ENCODE measurements at regions not wholly inside any gene's neighbourhood (a gene's known extent, or its start where the extent isn't known, plus 50 kb on each side); places are given as distances from the start of the nearest gene placed in this dataset.

DNA sequence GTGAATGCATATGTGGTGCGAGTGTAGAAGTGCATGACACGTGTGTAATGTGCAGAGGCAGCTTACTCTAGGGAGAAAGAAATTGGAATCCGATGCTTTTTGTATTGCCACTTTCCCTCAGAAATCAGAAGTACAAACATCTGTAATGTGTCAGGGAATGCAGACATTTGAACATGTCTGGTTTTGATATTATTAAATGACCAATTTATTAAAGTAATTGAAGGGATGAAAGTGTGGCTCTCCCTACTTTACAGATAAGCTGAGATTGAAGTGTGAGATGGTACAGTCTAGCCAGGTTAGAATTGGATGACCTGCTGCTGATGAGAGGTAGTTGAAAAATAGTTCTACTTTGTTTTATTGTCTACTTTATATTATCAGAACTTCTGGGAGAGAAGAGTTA, 74.5 kb upstream of the NT5C1B start (continued):
- TF ChIP-seq, protein P1, sequence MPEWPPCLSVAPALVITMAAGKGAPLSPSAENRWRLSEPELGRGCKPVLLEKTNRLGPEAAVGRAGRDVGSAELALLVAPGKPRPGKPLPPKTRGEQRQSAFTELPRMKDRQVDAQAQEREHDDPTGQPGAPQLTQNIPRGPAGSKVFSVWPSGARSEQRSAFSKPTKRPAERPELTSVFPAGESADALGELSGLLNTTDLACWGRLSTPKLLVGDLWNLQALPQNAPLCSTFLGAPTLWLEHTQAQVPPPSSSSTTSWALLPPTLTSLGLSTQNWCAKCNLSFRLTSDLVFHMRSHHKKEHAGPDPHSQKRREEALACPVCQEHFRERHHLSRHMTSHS (tag by site-specific recombination; IDR thresholded peaks at IDR 0.05), result no peak
- TF ChIP-seq ZNF555 (tag by site-specific recombination; conservative IDR thresholded peaks at IDR 0.05) (no peak), KLF1 (tag by site-specific recombination; IDR thresholded peaks at IDR 0.05) (no peak)

DNA sequence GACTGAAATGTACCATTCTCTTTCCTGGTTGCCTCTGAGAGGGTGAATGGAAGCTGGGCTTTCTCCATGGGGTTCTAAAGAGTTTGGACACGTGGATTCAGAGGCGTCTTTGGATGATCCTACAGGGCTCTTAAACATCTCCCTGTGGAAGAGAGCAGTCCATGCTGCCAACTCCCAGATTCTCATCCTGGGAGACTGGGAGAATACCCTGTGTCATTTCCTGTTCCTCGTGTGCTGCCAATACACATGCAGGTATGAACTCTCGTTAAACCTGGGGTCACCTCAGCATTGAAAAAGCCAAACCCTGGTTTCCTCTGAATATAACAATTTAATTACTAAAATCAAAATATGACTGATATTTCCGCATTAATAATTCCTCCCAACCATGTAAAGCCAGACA, 73.3 kb upstream of the NT5C1B start:
- TF ChIP-seq, protein P2, sequence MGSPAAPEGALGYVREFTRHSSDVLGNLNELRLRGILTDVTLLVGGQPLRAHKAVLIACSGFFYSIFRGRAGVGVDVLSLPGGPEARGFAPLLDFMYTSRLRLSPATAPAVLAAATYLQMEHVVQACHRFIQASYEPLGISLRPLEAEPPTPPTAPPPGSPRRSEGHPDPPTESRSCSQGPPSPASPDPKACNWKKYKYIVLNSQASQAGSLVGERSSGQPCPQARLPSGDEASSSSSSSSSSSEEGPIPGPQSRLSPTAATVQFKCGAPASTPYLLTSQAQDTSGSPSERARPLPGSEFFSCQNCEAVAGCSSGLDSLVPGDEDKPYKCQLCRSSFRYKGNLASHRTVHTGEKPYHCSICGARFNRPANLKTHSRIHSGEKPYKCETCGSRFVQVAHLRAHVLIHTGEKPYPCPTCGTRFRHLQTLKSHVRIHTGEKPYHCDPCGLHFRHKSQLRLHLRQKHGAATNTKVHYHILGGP (tag by site-specific recombination; IDR thresholded peaks at IDR 0.05), result no peak
- no peak for TF ChIP-seq KLF7 (tag by site-specific recombination; IDR thresholded peaks at IDR 0.05; ENCODE audit: borderline replicate concordance)
- TF ChIP-seq ZNF585B (tag by site-specific recombination; IDR thresholded peaks at IDR 0.05), result no peak
- TF ChIP-seq, protein P3, sequence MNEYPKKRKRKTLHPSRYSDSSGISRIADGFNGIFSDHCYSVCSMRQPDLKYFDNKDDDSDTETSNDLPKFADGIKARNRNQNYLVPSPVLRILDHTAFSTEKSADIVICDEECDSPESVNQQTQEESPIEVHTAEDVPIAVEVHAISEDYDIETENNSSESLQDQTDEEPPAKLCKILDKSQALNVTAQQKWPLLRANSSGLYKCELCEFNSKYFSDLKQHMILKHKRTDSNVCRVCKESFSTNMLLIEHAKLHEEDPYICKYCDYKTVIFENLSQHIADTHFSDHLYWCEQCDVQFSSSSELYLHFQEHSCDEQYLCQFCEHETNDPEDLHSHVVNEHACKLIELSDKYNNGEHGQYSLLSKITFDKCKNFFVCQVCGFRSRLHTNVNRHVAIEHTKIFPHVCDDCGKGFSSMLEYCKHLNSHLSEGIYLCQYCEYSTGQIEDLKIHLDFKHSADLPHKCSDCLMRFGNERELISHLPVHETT (tag by site-specific recombination; IDR thresholded peaks at IDR 0.05), result no peak
- no peak for TF ChIP-seq ZNF157 (tag by site-specific recombination; IDR thresholded peaks at IDR 0.05)
- TF ChIP-seq ZNF843 (tag by site-specific recombination; IDR thresholded peaks at IDR 0.05), result no peak
- TF ChIP-seq ZNF138 (tag by site-specific recombination; IDR thresholded peaks at IDR 0.05; ENCODE audit: borderline replicate concordance), result no peak
- TF ChIP-seq, protein P4, sequence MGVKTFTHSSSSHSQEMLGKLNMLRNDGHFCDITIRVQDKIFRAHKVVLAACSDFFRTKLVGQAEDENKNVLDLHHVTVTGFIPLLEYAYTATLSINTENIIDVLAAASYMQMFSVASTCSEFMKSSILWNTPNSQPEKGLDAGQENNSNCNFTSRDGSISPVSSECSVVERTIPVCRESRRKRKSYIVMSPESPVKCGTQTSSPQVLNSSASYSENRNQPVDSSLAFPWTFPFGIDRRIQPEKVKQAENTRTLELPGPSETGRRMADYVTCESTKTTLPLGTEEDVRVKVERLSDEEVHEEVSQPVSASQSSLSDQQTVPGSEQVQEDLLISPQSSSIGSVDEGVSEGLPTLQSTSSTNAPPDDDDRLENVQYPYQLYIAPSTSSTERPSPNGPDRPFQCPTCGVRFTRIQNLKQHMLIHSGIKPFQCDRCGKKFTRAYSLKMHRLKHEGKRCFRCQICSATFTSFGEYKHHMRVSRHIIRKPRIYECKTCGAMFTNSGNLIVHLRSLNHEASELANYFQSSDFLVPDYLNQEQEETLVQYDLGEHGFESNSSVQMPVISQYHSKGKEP (tag by site-specific recombination; IDR thresholded peaks at IDR 0.05), result no peak
- TF ChIP-seq ZNF174 (tag by site-specific recombination; IDR thresholded peaks at IDR 0.05), result no peak
- no peak for TF ChIP-seq SETDB1 (IDR thresholded peaks at IDR 0.05; ENCODE audit: insufficient read length, low read length)
- TF ChIP-seq ZNF433 (tag by site-specific recombination; IDR thresholded peaks at IDR 0.05; ENCODE audit: low read depth), result no peak
- no peak for TF ChIP-seq SCRT1 (tag by site-specific recombination; IDR thresholded peaks at IDR 0.05; ENCODE audit: borderline replicate concordance)
- TF ChIP-seq ZNF394 (tag by site-specific recombination; IDR thresholded peaks at IDR 0.05; ENCODE audit: borderline replicate concordance), result no peak
- TF ChIP-seq ZNF791 (tag by site-specific recombination; IDR thresholded peaks at IDR 0.05), result no peak
- TF ChIP-seq, protein P5, sequence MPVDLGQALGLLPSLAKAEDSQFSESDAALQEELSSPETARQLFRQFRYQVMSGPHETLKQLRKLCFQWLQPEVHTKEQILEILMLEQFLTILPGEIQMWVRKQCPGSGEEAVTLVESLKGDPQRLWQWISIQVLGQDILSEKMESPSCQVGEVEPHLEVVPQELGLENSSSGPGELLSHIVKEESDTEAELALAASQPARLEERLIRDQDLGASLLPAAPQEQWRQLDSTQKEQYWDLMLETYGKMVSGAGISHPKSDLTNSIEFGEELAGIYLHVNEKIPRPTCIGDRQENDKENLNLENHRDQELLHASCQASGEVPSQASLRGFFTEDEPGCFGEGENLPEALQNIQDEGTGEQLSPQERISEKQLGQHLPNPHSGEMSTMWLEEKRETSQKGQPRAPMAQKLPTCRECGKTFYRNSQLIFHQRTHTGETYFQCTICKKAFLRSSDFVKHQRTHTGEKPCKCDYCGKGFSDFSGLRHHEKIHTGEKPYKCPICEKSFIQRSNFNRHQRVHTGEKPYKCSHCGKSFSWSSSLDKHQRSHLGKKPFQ (tag by site-specific recombination; IDR thresholded peaks at IDR 0.05), result no peak
- no peak for TF ChIP-seq IKZF3 (tag by site-specific recombination; IDR thresholded peaks at IDR 0.05)
- H3K9me3 ChIP-seq (ENCODE audit: control insufficient read depth, insufficient read depth, low read depth, low read length), result no peaks in the 10 kb centered on the region
- H3K4me1 ChIP-seq (ENCODE audit: control insufficient read depth, insufficient read depth, low read length), result no peaks in the 10 kb centered on the region
- ChIA-PET POLR2A (no interaction called here), CTCF (interaction anchor here (0.6 kb wide), 1 partner anchor 11 kb away, joined by 4 read pairs; no protein-coding TSS in a partner anchor)
- no peak overlapping the region for H3K27ac ChIP-seq (ENCODE audit: extremely low read depth, low read depth, low read length)
- no peaks in the 10 kb centered on the region for H3K36me3 ChIP-seq (ENCODE audit: control insufficient read depth in 2 of 2, insufficient read depth in 1 of 2, low read length in 2 of 2)
- no peak overlapping the region for H3K4me3 ChIP-seq (ENCODE audit: low read depth, low read length)

All from HEK293 (cell line).